PFSK-1 (cell line): ENCODE measurements at regions not wholly inside any gene's neighbourhood (a gene's known extent, or its start where the extent isn't known, plus 50 kb on each side); places are given as distances from the start of the nearest gene placed in this dataset.

Experiments
- FOXP2 ChIP-seq: optimal IDR thresholded peaks from 2 replicates; pipeline ENCODE3; 2011; ENCODE audit warnings: borderline replicate concordance, control low read depth, inconsistent platforms; ENCODE audit not compliant: insufficient read depth; ENCODE audit errors: extremely low read length, extremely low read depth
- POLR2AphosphoS5 ChIP-seq: IDR thresholded peaks from 2 replicates; pipeline ENCODE4 v1.6.1; 2012; ENCODE audit warnings: low read depth, mild to moderate bottlenecking, control low read depth, low read length, moderate library complexity
- REST ChIP-seq, 2 experiments: IDR thresholded peaks; 2 replicates each; pipeline versions ENCODE4 v1.6.1 to v1.8.0; 2011 to 2012; ENCODE audit warnings: low read depth in 2 of 2, low read length in 2 of 2, control low read depth in 1 of 2, inconsistent platforms in 1 of 2, mild to moderate bottlenecking in 1 of 2, moderate library complexity in 1 of 2; ENCODE audit not compliant: insufficient read depth in 1 of 2
- SIN3A ChIP-seq: IDR thresholded peaks from 2 replicates; pipeline ENCODE4 v1.6.1; 2012; ENCODE audit warnings: mild to moderate bottlenecking, low read length, moderate library complexity, borderline replicate concordance; ENCODE audit not compliant: insufficient read depth
- TAF1 ChIP-seq: IDR thresholded peaks from 2 replicates; pipeline ENCODE4 v1.6.1; 2012; ENCODE audit warnings: low read length, control low read depth, borderline replicate concordance; ENCODE audit not compliant: insufficient read depth

- no peak for TF ChIP-seq POLR2AphosphoS5
- no peak for TF ChIP-seq REST (IDR thresholded peaks at IDR 0.05; ENCODE audit: insufficient read depth in 1 of 2, low read depth in 2 of 2, low read length in 2 of 2)
- no peak for TF ChIP-seq TAF1
- TF ChIP-seq SIN3A, result no peak
- no peak for TF ChIP-seq FOXP2
Observed at GRCh38 chr7:131606346-131607290, 50.2 kb upstream of the PODXL start.
